Upper lobe of left lung (tissue), 4 donors: ENCODE measurements at regions not wholly inside any gene's neighbourhood (a gene's known extent, or its start where the extent isn't known, plus 50 kb on each side); places are given as distances from the start of the nearest gene placed in this dataset.

Source experiments
- CTCF ChIP-seq, 6 experiments: fragments of 450-650 bp in 4 of 6; fragments of 200-600 bp in 2 of 6; sonication (generic) in 2 of 6; IDR thresholded peaks; one replicate each; pipeline ENCODE4 v1.5.1; 2016 to 2019; ENCODE audit warnings: antibody characterized with exemption in 6 of 6
- POLR2A ChIP-seq, 4 donors: fragments of 450-650 bp; IDR thresholded peaks; one replicate each; pipeline ENCODE4 v1.5.1; 2016 to 2017; ENCODE audit warnings: antibody characterized with exemption in 4 of 4, mild to moderate bottlenecking in 2 of 4
- POLR2AphosphoS5 ChIP-seq, 2 donors: sonication (generic); formaldehyde crosslinking; IDR thresholded peaks; one replicate each; pipeline ENCODE4 v1.5.1; 2017; ENCODE audit warnings: antibody characterized with exemption in 2 of 2

DNA sequence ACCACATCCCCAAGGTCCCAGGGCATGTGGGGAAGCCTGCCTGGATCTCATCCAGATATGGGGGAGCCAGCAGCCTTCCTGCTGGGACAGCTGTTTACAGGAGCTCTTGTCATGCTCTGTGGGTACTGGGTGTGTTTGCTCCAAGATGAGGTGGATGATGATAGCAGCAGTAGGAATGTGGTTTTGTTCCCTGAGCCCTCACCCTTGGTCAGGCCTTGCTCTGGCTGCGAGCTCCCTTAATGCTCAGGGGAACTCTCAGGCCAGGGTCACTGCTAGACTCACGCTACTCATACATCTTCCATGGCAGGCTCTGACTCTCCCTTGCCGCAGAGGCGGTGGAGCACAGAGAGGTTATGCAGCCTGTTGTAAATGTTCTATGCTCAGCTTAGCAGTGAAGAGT, 990.3 kb downstream of the AACS start:
- TF ChIP-seq CTCF (IDR thresholded peaks at IDR 0.05) (no peak), POLR2A (IDR thresholded peaks at IDR 0.05) (no peak), POLR2AphosphoS5 (IDR thresholded peaks at IDR 0.05) (no peak)
